ENCODE measurements at regions not wholly inside any gene's neighbourhood (a gene's known extent, or its start where the extent isn't known, plus 50 kb on each side); places are given as distances from the start of the nearest gene placed in this dataset.

GRCh38 chr1:72697410-72697809, 415.1 kb upstream of the NEGR1 start:
- intact Hi-C loops (cut with micrococcal nuclease) = no loop called here
- TF ChIP-seq, protein P1, sequence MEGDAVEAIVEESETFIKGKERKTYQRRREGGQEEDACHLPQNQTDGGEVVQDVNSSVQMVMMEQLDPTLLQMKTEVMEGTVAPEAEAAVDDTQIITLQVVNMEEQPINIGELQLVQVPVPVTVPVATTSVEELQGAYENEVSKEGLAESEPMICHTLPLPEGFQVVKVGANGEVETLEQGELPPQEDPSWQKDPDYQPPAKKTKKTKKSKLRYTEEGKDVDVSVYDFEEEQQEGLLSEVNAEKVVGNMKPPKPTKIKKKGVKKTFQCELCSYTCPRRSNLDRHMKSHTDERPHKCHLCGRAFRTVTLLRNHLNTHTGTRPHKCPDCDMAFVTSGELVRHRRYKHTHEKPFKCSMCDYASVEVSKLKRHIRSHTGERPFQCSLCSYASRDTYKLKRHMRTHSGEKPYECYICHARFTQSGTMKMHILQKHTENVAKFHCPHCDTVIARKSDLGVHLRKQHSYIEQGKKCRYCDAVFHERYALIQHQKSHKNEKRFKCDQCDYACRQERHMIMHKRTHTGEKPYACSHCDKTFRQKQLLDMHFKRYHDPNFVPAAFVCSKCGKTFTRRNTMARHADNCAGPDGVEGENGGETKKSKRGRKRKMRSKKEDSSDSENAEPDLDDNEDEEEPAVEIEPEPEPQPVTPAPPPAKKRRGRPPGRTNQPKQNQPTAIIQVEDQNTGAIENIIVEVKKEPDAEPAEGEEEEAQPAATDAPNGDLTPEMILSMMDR (IDR thresholded peaks at IDR 0.05) = no peak
- H3K9me3 Mint-ChIP-seq = peaks cover 8 to 23% (median 11%) of the 10 kb centered on the region in 7 donors
- Histone ChIP-seq H2AFZ (ENCODE audit: insufficient read depth, low read depth, low read length, poor library complexity, severe bottlenecking) (no peak overlapping the region), H3K9me3 (replicated peaks in 1 of 2; ENCODE audit: control insufficient read depth in 1 of 2, insufficient read depth in 1 of 2, low read length in 2 of 2) (peaks cover 12 to 16% of the 10 kb centered on the region in 2 donors), H3K27ac (ENCODE audit: low read depth in 1 of 2, low read length in 2 of 2) (no peak overlapping the region), H3K4me1 (ENCODE audit: control insufficient read depth in 1 of 2, insufficient read depth in 2 of 2, low read length in 2 of 2) (no peaks in the 10 kb centered on the region), H3K4me3 (replicated peaks in 1 of 3; ENCODE audit: low read depth in 2 of 3, low read length in 3 of 3) (no peak overlapping the region), H3K79me2 (ENCODE audit: insufficient read depth, low read length) (no peaks in the 10 kb centered on the region), H3K9ac (ENCODE audit: insufficient read depth, low read length, poor library complexity, severe bottlenecking) (no peak overlapping the region), H3K36me3 (replicated peaks in 1 of 2; ENCODE audit: control insufficient read depth in 1 of 2, insufficient read depth in 2 of 2, low read length in 2 of 2) (no peaks in the 10 kb centered on the region), H4K20me1 (ENCODE audit: insufficient read depth, low read length) (no peaks in the 10 kb centered on the region), H3K4me2 (replicated peaks; ENCODE audit: extremely low read depth, low read length, poor library complexity, severe bottlenecking) (no peak overlapping the region), H3K27me3 (ENCODE audit: control insufficient read depth in 2 of 2, insufficient read depth in 2 of 2, low read length in 2 of 2) (no peaks in the 10 kb centered on the region)
- no peak overlapping the region for H3K4me3 Mint-ChIP-seq
- H3K27me3 Mint-ChIP-seq (ENCODE audit: low read depth in 3 of 3) = no peaks in the 10 kb centered on the region
- no peaks in the 10 kb centered on the region for H3K36me3 Mint-ChIP-seq
- H3K4me1 Mint-ChIP-seq = no peaks in the 10 kb centered on the region
- no CpG with 5 or more reads among the region's 2 CpGs for WGBS (ENCODE audit: insufficient coverage)
- DNase-seq = no peak
- H3K27ac Mint-ChIP-seq = no peak overlapping the region

DNA sequence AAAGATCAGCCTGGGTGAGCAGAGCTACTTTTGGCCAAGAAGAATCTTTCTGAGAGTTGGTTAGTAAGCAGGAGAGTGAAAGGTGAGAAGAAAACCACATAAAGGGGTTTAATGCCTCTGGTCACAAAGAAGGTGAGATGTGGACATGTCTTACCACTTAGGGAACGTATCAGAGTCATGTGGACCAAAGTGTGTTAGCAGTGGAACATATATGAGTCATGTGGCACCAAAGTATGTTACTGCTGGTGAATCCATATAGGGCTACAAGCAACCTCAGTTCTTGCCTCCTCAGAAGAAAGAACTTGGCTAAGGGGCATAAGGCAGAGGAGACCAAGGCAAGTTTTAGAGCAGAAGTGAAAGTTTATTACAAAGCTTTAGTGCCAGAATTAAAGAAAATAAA, 411.6 kb upstream of the NEGR1 start:
- H3K9me3 ChIP-seq (replicated peaks in 1 of 2; ENCODE audit: control insufficient read depth in 1 of 2, insufficient read depth in 1 of 2, low read length in 2 of 2) = peaks cover 17 to 47% of the 10 kb centered on the region in 2 donors
- no peaks in the 10 kb centered on the region for H3K4me1 Mint-ChIP-seq

More for the DNA sequence above, 411.6 kb upstream of the NEGR1 start:
- Histone ChIP-seq H3K4me3 (replicated peaks in 1 of 3; ENCODE audit: low read depth in 2 of 3, low read length in 3 of 3) (no peak overlapping the region), H2AFZ (ENCODE audit: insufficient read depth, low read depth, low read length, poor library complexity, severe bottlenecking) (no peak overlapping the region), H3K4me2 (replicated peaks; ENCODE audit: extremely low read depth, low read length, poor library complexity, severe bottlenecking) (no peak overlapping the region), H3K9ac (ENCODE audit: insufficient read depth, low read length, poor library complexity, severe bottlenecking) (no peak overlapping the region), H4K20me1 (ENCODE audit: insufficient read depth, low read length) (no peaks in the 10 kb centered on the region), H3K36me3 (replicated peaks in 1 of 2; ENCODE audit: control insufficient read depth in 1 of 2, insufficient read depth in 2 of 2, low read length in 2 of 2) (no peaks in the 10 kb centered on the region), H3K27me3 (ENCODE audit: control insufficient read depth in 2 of 2, insufficient read depth in 2 of 2, low read length in 2 of 2) (no peaks in the 10 kb centered on the region), H3K4me1 (ENCODE audit: control insufficient read depth in 1 of 2, insufficient read depth in 2 of 2, low read length in 2 of 2) (no peaks in the 10 kb centered on the region), H3K79me2 (ENCODE audit: insufficient read depth, low read length) (no peaks in the 10 kb centered on the region), H3K27ac (ENCODE audit: low read depth in 1 of 2, low read length in 2 of 2) (no peak overlapping the region)
- Mint-ChIP-seq H3K9me3 (peaks cover 15 to 30% (median 18%) of the 10 kb centered on the region in 7 donors), H3K27ac (no peak overlapping the region), H3K36me3 (no peaks in the 10 kb centered on the region), H3K27me3 (ENCODE audit: low read depth in 3 of 3) (no peaks in the 10 kb centered on the region), H3K4me3 (no peak overlapping the region)
- intact Hi-C loops (cut with micrococcal nuclease) = no loop called here
- TF ChIP-seq, protein P1 (IDR thresholded peaks at IDR 0.05) = no peak
- WGBS (ENCODE audit: insufficient coverage) = 80% methylated on average over 1 of the region's 1 CpG
- DNase-seq = no peak
